Aorta (tissue), 5 donors: ENCODE measurements at regions not wholly inside any gene's neighbourhood (a gene's known extent, or its start where the extent isn't known, plus 50 kb on each side); places are given as distances from the start of the nearest gene placed in this dataset.
A peak's percentile ranks its signal among the peaks of the same experiment; 100 is the strongest.

Experiments
- ATAC-seq: fragments of 200-7000 bp; cut with Tn5 transposase; one replicate; pipeline ENCODE4 v1.9.1; 2022; ENCODE audit warnings: moderate library complexity; ENCODE audit not compliant: low FRiP score
- DNase-seq, 2 donors: peaks; one replicate each; pipeline ENCODE4 v3.0.0-alpha.2; 2020
- H3K27ac ChIP-seq, 2 donors: one replicate each; pipeline ENCODE4 v1.5.1; 2013; ENCODE audit warnings: low read length in 2 of 2, mild to moderate bottlenecking in 2 of 2, moderate library complexity in 2 of 2, control low read depth in 1 of 2, inconsistent platforms in 1 of 2, low read depth in 1 of 2
- H3K27me3 ChIP-seq, 2 donors: one replicate each; pipeline ENCODE4 v1.6.1; 2013; ENCODE audit warnings: control low read depth in 1 of 2, low read length in 1 of 2, mild to moderate bottlenecking in 1 of 2, moderate library complexity in 1 of 2; ENCODE audit not compliant: insufficient read depth in 2 of 2, control insufficient read depth in 1 of 2
- H3K36me3 ChIP-seq, 2 donors: one replicate each; pipeline ENCODE4 v1.6.1; 2013; ENCODE audit warnings: control low read depth in 1 of 2, low read length in 1 of 2, mild to moderate bottlenecking in 1 of 2; ENCODE audit not compliant: insufficient read depth in 2 of 2, control insufficient read depth in 1 of 2
- H3K4me1 ChIP-seq, 2 donors: one replicate each; pipeline ENCODE4 v1.6.1; 2013; ENCODE audit warnings: low read length in 2 of 2, control low read depth in 1 of 2, mild to moderate bottlenecking in 1 of 2, moderate library complexity in 1 of 2; ENCODE audit not compliant: insufficient read depth in 2 of 2, control insufficient read depth in 1 of 2
- H3K4me3 ChIP-seq, 2 donors: one replicate each; pipeline ENCODE4 v1.5.1; 2013; ENCODE audit warnings: low read length in 2 of 2, control low read depth in 1 of 2, mild to moderate bottlenecking in 1 of 2
- H3K9me3 ChIP-seq: one replicate; pipeline ENCODE4 v1.6.1; 2013; ENCODE audit warnings: mild to moderate bottlenecking, low read length; ENCODE audit not compliant: control insufficient read depth
- WGBS, 2 donors: extraction: QIAGEN DNeasy Blood & Tissue Kit; methylation state at CpG; one replicate each; pipeline ENCODE4 v1.1.7; 2013; 5-methylcytosine and 5-hydroxymethylcytosine counted together
- intact Hi-C, 2 donors: fragments of 100-400 bp; cut with DNase I; formaldehyde crosslinking; loops; one replicate each; pipeline versions ENCODE4 v1.14.2 to v1.15.0; 2022
- donor health status: healthy with polysubstance abuse.
- donor health status: Bipolar disorder and iron deficiency.
- donor health status: DM: no; HTN: no; CAD: no.
- donor health status: DM: no; HTN: no; CAD: no.
- donor health status: DM: yes; HTN: yes; CAD: no.

GRCh38 chr17:37844158-37844976 is 79.8 kb upstream of the TBC1D3K start:
- H3K4me3 ChIP-seq = no peak overlapping the region

GRCh38 chr17:37842401-37842800 is 81.8 kb upstream of the TBC1D3K start:
- H3K27me3 ChIP-seq = no peaks in the 10 kb centered on the region
- intact Hi-C loops = no loop called here
- no peak overlapping the region for H3K27ac ChIP-seq
- no peaks in the 10 kb centered on the region for H3K9me3 ChIP-seq
- ATAC-seq (no peak), DNase-seq (no peak)
- no peaks in the 10 kb centered on the region for H3K4me1 ChIP-seq
- H3K36me3 ChIP-seq = no peaks in the 10 kb centered on the region
- no peak overlapping the region for H3K4me3 ChIP-seq
- 83 to 84% methylated on average over 8 of the region's 8 CpGs for WGBS, 2 donors

More at GRCh38 chr17:37844158-37844976, 79.8 kb upstream of the TBC1D3K start:
- DNase-seq (peak; percentile 81 to 82), ATAC-seq (peak; percentile 63)
- Histone ChIP-seq H3K36me3 (no peaks in the 10 kb centered on the region), H3K4me1 (no peaks in the 10 kb centered on the region), H3K27ac (no peak overlapping the region), H3K9me3 (no peaks in the 10 kb centered on the region), H3K27me3 (no peaks in the 10 kb centered on the region)
- WGBS, 2 donors = 16 to 18% methylated on average over 29 of the region's 29 CpGs
- intact Hi-C loops = no loop called here

- Histone ChIP-seq H3K9me3 (no peaks in the 10 kb centered on the region), H3K27ac (no peak overlapping the region), H3K36me3 (no peaks in the 10 kb centered on the region), H3K4me1 (no peaks in the 10 kb centered on the region), H3K4me3 (no peak overlapping the region), H3K27me3 (no peaks in the 10 kb centered on the region)
- WGBS, 2 donors = 80 to 100% methylated on average over 1 of the region's 1 CpG
- DNase-seq (no peak), ATAC-seq (no peak)
- intact Hi-C loops = no loop called here
Observed at GRCh38 chr17:37841232-37841631, 83.0 kb upstream of the TBC1D3K start.

DNA sequence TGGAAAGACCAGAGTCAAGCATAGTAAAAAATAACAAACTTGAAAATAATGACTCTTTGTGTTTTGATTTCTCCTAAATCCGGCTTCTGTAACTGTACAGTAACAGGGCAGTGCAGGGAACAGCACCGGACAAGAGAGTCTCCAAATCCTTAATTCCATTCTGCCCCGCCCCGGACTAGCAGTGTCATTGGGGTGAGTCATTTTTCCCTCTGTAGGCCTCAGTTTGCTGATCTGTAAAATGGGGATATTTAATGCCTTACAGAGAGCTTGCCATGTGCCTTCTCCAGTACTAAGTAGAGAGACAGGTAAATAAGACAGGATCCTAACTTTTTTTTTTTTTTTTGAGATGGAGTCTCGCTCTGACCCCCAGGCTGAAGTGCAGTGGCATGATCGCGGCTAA is 83.6 kb upstream of the TBC1D3K start:
- no peaks in the 10 kb centered on the region for H3K4me1 ChIP-seq
- intact Hi-C loops = no loop called here
- no peaks in the 10 kb centered on the region for H3K9me3 ChIP-seq
- H3K36me3 ChIP-seq = no peaks in the 10 kb centered on the region
- ATAC-seq (no peak), DNase-seq (no peak)
- H3K27ac ChIP-seq = no peak overlapping the region
- 87 to 91% methylated on average over 7 of the region's 7 CpGs for WGBS, 2 donors
- no peak overlapping the region for H3K4me3 ChIP-seq
- H3K27me3 ChIP-seq = no peaks in the 10 kb centered on the region

- Histone ChIP-seq H3K4me3 (no peak overlapping the region), H3K27me3 (no peaks in the 10 kb centered on the region), H3K36me3 (no peaks in the 10 kb centered on the region), H3K9me3 (no peaks in the 10 kb centered on the region), H3K27ac (no peak overlapping the region), H3K4me1 (no peaks in the 10 kb centered on the region)
- ATAC-seq (no peak), DNase-seq (no peak)
- intact Hi-C loops = no loop called here
- 79 to 82% methylated on average over 14 of the region's 14 CpGs for whole genome bisulfite sequencing, 2 donors
Observed at GRCh38 chr17:37839196-37839978, 84.8 kb upstream of the TBC1D3K start.

DNA sequence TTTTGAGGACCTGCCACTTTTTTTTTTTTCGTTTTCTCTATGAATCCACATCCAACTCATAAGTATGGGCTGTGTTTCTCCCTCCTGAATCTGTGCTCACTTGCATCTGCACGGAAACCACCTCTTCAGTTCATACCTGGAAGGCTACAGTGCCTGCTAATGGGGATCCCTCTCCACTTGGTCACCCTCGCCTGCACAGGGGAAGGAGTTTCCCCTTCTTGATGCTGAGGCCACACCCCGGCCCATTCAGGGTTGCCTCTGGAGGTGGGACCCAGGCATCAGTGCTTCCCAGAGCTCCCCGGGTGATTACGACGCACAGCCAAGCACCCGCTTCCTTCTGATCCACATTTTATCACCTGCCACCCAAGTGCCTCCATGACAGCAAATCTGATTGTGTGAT is 85.9 kb upstream of the TBC1D3K start:
- DNase-seq = no peak
- H3K27me3 ChIP-seq = no peaks in the 10 kb centered on the region
- WGBS, 2 donors = 79 to 82% methylated on average over 8 of the region's 8 CpGs

DNA sequence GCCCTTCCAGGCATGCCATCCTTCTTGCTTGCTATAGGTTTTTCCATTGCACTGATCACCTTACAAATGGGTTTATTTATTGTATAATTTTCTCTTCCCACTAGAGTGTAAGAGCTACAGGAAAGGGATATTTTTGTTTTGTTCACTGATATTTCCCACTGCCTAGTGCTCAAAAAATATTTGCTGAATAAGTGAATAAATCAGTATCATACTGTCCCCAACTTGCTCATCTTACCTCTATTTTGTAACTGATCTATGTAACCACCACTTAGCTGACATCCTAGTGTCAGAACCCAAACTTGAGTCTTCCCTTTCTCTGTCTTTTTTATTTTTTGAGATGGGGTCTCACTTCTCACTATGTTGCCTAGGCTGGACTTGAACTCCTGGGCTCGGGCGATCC is 87.6 kb upstream of the TBC1D3K start:
- 98% methylated on average over 2 of the region's 2 CpGs for WGBS, 2 donors
- no peak overlapping the region for H3K4me3 ChIP-seq

More for the DNA sequence above, 85.9 kb upstream of the TBC1D3K start:
- Histone ChIP-seq H3K36me3 (no peaks in the 10 kb centered on the region), H3K4me3 (no peak overlapping the region), H3K9me3 (no peaks in the 10 kb centered on the region), H3K4me1 (no peaks in the 10 kb centered on the region), H3K27ac (no peak overlapping the region)
- intact Hi-C loops = no loop called here
- ATAC-seq = no peak

GRCh38 chr17:37834168-37834567 is 89.3 kb upstream of the HNF1B start:
- Histone ChIP-seq H3K4me1 (no peaks in the 10 kb centered on the region), H3K4me3 (no peak overlapping the region), H3K9me3 (no peaks in the 10 kb centered on the region), H3K36me3 (no peaks in the 10 kb centered on the region), H3K27ac (no peak overlapping the region), H3K27me3 (no peaks in the 10 kb centered on the region)
- ATAC-seq (no peak), DNase-seq (no peak)
- WGBS, 2 donors = 78 to 91% methylated on average over 2 of the region's 2 CpGs
- intact Hi-C loops = no loop called here

More for the DNA sequence above, 87.6 kb upstream of the TBC1D3K start:
- Histone ChIP-seq H3K27ac (no peak overlapping the region), H3K27me3 (no peaks in the 10 kb centered on the region), H3K9me3 (no peaks in the 10 kb centered on the region), H3K36me3 (no peaks in the 10 kb centered on the region), H3K4me1 (no peaks in the 10 kb centered on the region)
- no peak for ATAC-seq
- intact Hi-C loops = no loop called here
- no peak for DNase-seq
